SK-N-MC (cell line): ENCODE measurements at regions not wholly inside any gene's neighbourhood (a gene's known extent, or its start where the extent isn't known, plus 50 kb on each side); places are given as distances from the start of the nearest gene placed in this dataset.
A peak's percentile ranks its signal among the peaks of the same experiment; 100 is the strongest.
"Not testable (repeated sequence)": the region's sequence is repeated elsewhere in the genome, so short reads cannot be mapped to it uniquely, and the experiment has no call there.

Experiments
- DNase-seq: peaks from one replicate; pipeline ENCODE4 v3.0.0-alpha.2; 2011; ENCODE audit warnings: low read depth, low spot score
- H3K27ac ChIP-seq: fragments of 200-600 bp; sonication (generic); 2 replicates; pipeline ENCODE4 v1.5.1; 2016; ENCODE audit warnings: mixed run types
- H3K36me3 ChIP-seq: fragments of 200-600 bp; sonication (generic); 2 replicates; pipeline ENCODE4 v1.6.1; 2017; ENCODE audit warnings: antibody characterized with exemption, low read length, mixed read lengths; ENCODE audit not compliant: insufficient read depth
- H3K4me3 ChIP-seq: fragments of 200-600 bp; sonication (generic); 2 replicates; pipeline ENCODE4 v1.5.1; 2016
- H3K9ac ChIP-seq: fragments of 200-600 bp; sonication (generic); 2 replicates; pipeline ENCODE4 v1.8.0; 2017; ENCODE audit warnings: mixed run types, mixed read lengths; ENCODE audit not compliant: insufficient read length
- H3K9me3 ChIP-seq: fragments of 200-600 bp; sonication (generic); 2 replicates; pipeline ENCODE4 v1.6.1; 2017; ENCODE audit warnings: low read depth, mild to moderate bottlenecking, antibody characterized with exemption, low read length, moderate library complexity, mixed read lengths
- EZH2 ChIP-seq: fragments of 200-600 bp; sonication (generic); IDR thresholded peaks from one replicate; pipeline ENCODE4 v1.6.1; 2017; ENCODE audit warnings: antibody characterized with exemption
- FOXP2 ChIP-seq: optimal IDR thresholded peaks from 2 replicates; pipeline ENCODE3; 2011; ENCODE audit warnings: mild to moderate bottlenecking, moderate library complexity; ENCODE audit not compliant: insufficient read depth; ENCODE audit errors: extremely low read length, control extremely low read depth
- POLR2AphosphoS5 ChIP-seq: IDR thresholded peaks from 2 replicates; pipeline ENCODE4 v1.6.1; 2012; ENCODE audit warnings: mild to moderate bottlenecking, low read depth, low read length, borderline replicate concordance

- DNase-seq, result no peak
- H3K4me3 ChIP-seq, result no peak overlapping the region
- H3K36me3 ChIP-seq, result no peaks in the 10 kb centered on the region
- no peak overlapping the region for H3K27ac ChIP-seq
- no peaks in the 10 kb centered on the region for H3K9me3 ChIP-seq
- no peak overlapping the region for H3K9ac ChIP-seq
- TF ChIP-seq FOXP2, result no peak
- TF ChIP-seq POLR2AphosphoS5, result no peak
- no peak for TF ChIP-seq EZH2
Observed at GRCh38 chr4:85132570-85132969, 166.1 kb upstream of the WDFY3 start.

DNA sequence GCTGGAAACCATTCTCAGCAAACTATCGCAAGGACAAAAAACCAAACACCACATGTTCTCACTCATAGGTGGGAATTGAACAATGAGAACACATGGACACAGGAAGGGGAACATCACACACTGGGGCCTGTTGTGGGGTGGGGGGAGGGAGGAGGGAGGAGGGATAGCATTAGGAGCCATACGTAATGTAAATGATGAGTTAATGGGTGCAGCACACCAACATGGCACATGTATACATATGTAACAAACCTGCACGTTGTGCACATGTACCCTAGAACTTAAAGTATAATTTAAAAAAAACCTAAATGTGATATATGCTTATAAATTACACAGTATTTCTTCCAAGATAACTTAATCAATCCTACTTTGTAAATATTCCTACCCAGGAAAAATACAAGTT lies 173.3 kb upstream of the WDFY3 start:
- H3K4me3 ChIP-seq, H3K27ac ChIP-seq, H3K9ac ChIP-seq, DNase-seq, H3K9me3 ChIP-seq, H3K36me3 ChIP-seq: not testable (repeated sequence)

DNA sequence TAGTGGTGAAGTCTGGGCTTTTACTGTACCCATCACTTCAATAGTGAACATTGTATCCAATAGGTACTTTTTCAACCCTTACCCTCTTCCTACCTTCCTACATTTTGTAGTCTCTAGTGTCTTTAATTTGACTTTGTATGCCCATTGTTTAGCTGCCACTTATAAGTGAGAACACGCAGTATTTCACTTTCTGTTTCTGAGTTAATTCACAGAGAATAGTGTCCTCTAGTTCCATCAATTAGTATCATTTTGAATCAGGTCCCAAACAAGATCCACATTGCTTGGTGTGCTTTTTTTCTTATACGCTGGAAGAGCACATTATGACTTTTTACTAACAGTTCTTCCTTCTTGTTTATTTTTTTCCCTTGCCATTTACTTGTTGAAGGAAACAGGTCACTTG lies 176.0 kb upstream of the WDFY3 start:
- Histone ChIP-seq H3K36me3 (no peaks in the 10 kb centered on the region), H3K9ac (no peak overlapping the region), H3K27ac (no peak overlapping the region), H3K9me3 (no peaks in the 10 kb centered on the region), H3K4me3 (no peak overlapping the region)
- DNase-seq, result no peak
- TF ChIP-seq FOXP2 (no peak), POLR2AphosphoS5 (no peak), EZH2 (no peak)

DNA sequence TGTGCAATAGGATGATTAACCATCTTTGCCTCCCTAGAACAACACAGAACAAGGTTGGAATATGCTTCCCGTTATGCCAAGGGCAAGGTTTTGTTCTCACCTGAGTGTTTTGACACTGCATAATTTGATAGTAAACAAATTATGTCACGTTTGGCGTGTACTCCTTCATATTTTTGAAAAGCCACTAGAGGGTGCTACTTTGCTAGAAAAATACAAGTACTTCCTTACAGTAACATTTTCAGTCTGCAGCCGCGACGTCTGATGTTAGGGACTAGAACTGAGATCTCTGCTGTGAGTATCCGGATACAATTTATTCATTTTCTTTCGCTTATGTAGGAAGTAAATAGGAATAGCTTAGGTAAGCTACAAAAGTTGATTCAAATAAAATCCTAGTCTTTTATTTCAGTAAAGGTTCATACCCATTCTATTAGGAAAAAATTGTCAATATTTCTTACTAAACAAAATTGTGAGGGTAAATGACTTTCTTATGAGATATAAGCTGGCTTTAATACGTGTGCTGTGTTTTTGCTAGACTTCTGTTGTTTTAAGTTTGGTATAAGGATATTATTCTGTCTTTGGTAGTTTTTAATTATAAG lies 181.1 kb upstream of the WDFY3 start:
- H3K9ac ChIP-seq, result no peak overlapping the region
- no peaks in the 10 kb centered on the region for H3K36me3 ChIP-seq
- H3K9me3 ChIP-seq, result no peaks in the 10 kb centered on the region
- H3K27ac ChIP-seq, result no peak overlapping the region
- TF ChIP-seq POLR2AphosphoS5 (no peak), EZH2 (no peak), FOXP2 (no peak)
- H3K4me3 ChIP-seq, result 0 out of 2 replicates have a peak overlapping the region, but pooled peaks have one; percentile 11
- peak; percentile 70 for DNase-seq

- no peak overlapping the region for H3K4me3 ChIP-seq
- H3K36me3 ChIP-seq, result no peaks in the 10 kb centered on the region
- no peaks in the 10 kb centered on the region for H3K9me3 ChIP-seq
- no peak overlapping the region for H3K27ac ChIP-seq
- DNase-seq, result no peak
- no peak overlapping the region for H3K9ac ChIP-seq
- TF ChIP-seq FOXP2 (no peak), EZH2 (no peak), POLR2AphosphoS5 (no peak)
Observed at GRCh38 chr4:85149676-85150075, 183.2 kb upstream of the WDFY3 start.

DNA sequence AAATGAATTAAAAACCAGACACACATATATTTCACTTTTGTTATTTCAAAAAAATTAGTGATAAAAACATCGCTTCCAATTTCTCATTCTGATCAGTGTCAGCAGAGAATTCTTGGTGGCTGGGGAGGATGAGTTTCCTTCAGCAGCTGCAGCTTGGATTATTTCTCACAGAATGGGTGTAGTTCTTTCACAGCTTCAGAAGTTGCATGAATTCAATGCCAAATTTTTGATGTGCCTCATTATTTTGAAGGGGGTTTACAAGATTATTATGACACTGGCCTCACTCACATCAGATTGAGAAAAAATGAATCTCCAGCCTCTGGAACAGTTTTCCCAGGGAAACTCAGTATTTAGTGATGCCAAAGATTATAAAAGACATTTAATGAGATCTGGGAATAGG lies 184.9 kb upstream of the WDFY3 start:
- Histone ChIP-seq H3K4me3 (no peak overlapping the region), H3K9ac (no peak overlapping the region), H3K27ac (no peak overlapping the region), H3K9me3 (no peaks in the 10 kb centered on the region), H3K36me3 (no peaks in the 10 kb centered on the region)
- DNase-seq, result no peak
- no peak for TF ChIP-seq EZH2
- TF ChIP-seq POLR2AphosphoS5, result no peak
- TF ChIP-seq FOXP2, result no peak

GRCh38 chr4:85151786-85152185 lies 185.3 kb upstream of the WDFY3 start:
- Histone ChIP-seq H3K9ac (no peak overlapping the region), H3K9me3 (no peaks in the 10 kb centered on the region), H3K4me3 (no peak overlapping the region), H3K27ac (no peak overlapping the region), H3K36me3 (no peaks in the 10 kb centered on the region)
- no peak for TF ChIP-seq EZH2
- TF ChIP-seq POLR2AphosphoS5, result no peak
- TF ChIP-seq FOXP2, result no peak
- no peak for DNase-seq

DNA sequence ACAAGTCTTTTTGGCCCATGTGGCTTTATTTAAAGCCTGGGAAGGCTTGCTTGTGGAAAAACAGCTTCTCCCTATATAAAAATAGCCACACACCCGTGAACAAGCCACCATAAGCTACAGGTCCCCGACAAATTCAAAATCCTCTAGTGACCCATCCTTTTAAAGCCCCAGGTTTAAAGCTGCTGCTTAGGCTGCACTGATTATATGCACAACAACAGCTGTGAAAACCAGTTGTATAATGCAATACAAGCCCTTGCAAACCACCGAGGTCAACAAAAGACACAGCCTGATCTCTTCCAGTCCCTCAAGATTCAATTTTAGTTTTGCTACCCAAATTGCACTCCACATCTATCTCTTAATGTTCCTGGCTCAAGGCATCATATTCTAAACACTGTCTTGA lies 186.0 kb upstream of the WDFY3 start:
- Histone ChIP-seq H3K4me3 (no peak overlapping the region), H3K9ac (no peak overlapping the region), H3K27ac (no peak overlapping the region), H3K9me3 (no peaks in the 10 kb centered on the region), H3K36me3 (no peaks in the 10 kb centered on the region)
- TF ChIP-seq FOXP2, result no peak
- no peak for DNase-seq

GRCh38 chr4:85153221-85153620 lies 186.7 kb upstream of the WDFY3 start:
- Histone ChIP-seq H3K9me3 (no peaks in the 10 kb centered on the region), H3K4me3 (no peak overlapping the region), H3K36me3 (no peaks in the 10 kb centered on the region), H3K27ac (no peak overlapping the region), H3K9ac (no peak overlapping the region)
- TF ChIP-seq POLR2AphosphoS5 (no peak), EZH2 (no peak), FOXP2 (no peak)
- no peak for DNase-seq

DNA sequence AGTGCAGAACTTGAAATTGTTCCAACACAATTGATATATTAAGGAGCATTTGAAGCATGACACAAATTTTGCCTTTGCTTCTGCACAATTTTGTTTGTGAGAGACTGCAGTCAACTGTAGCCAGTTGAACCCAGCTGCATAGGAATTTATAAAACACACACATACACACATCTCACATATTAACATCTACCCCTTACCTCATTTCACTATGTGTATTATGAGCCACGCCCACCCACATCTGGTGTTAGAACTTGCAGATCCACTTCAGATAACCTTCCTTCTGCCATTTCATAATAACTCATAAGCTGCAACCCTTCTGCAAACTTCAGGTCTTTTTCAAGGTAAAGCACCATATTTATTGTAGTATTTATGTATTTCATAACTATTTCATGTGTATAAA lies 188.1 kb upstream of the WDFY3 start:
- no peaks in the 10 kb centered on the region for H3K9me3 ChIP-seq
- H3K36me3 ChIP-seq, result no peaks in the 10 kb centered on the region
- no peak overlapping the region for H3K27ac ChIP-seq
- TF ChIP-seq EZH2 (no peak), FOXP2 (no peak), POLR2AphosphoS5 (no peak)
- no peak overlapping the region for H3K4me3 ChIP-seq
- DNase-seq, result no peak
- H3K9ac ChIP-seq, result no peak overlapping the region
